WTC11 (cell line): ENCODE measurements at regions not wholly inside any gene's neighbourhood (a gene's known extent, or its start where the extent isn't known, plus 50 kb on each side); places are given as distances from the start of the nearest gene placed in this dataset.

Experiments
- AFF4 ChIP-seq: sonication (generic); formaldehyde crosslinking; IDR thresholded peaks from 2 replicates; pipeline ENCODE4 v1.8.1; 2023; ENCODE audit warnings: mild to moderate bottlenecking, missing genetic modification reagents, borderline replicate concordance
- ATF1 ChIP-seq: sonication (generic); formaldehyde crosslinking; IDR thresholded peaks from 2 replicates; pipeline ENCODE4 v1.8.1; 2023; ENCODE audit warnings: mild to moderate bottlenecking, moderate library complexity, missing genetic modification reagents
- CBFB ChIP-seq: sonication (generic); formaldehyde crosslinking; IDR thresholded peaks from 2 replicates; pipeline ENCODE4 v1.8.1; 2022; ENCODE audit warnings: mild to moderate bottlenecking, low read depth, missing genetic modification reagents
- ETV6 ChIP-seq: sonication (generic); formaldehyde crosslinking; IDR thresholded peaks from 2 replicates; pipeline ENCODE4 v1.8.1; 2022; ENCODE audit warnings: mild to moderate bottlenecking, missing genetic modification reagents
- FOXJ3 ChIP-seq: sonication (generic); formaldehyde crosslinking; IDR thresholded peaks from 2 replicates; pipeline ENCODE4 v1.9.0; 2021; ENCODE audit warnings: missing genetic modification reagents, mild to moderate bottlenecking, borderline replicate concordance
- HMGA2 ChIP-seq: fragments of 250-450 bp; sonication (Bioruptor Pico); IDR thresholded peaks from 2 replicates; pipeline ENCODE4 v1.4.0; 2021; ENCODE audit warnings: mild to moderate bottlenecking, moderate library complexity
- NR3C1 ChIP-seq: sonication (generic); formaldehyde crosslinking; conservative IDR thresholded peaks from 2 replicates; pipeline ENCODE4 v1.8.1; 2023; ENCODE audit warnings: low read depth, mild to moderate bottlenecking, missing genetic modification reagents
- SMAD4 ChIP-seq: sonication (generic); formaldehyde crosslinking; IDR thresholded peaks from 2 replicates; pipeline ENCODE4 v1.8.0; 2022; ENCODE audit warnings: mild to moderate bottlenecking, missing genetic modification reagents
- TP53 ChIP-seq: sonication (generic); formaldehyde crosslinking; IDR thresholded peaks from 2 replicates; pipeline ENCODE4 v1.8.1; 2023; ENCODE audit warnings: mild to moderate bottlenecking, missing genetic modification reagents
- ZNF416 ChIP-seq: fragments of 250-450 bp; sonication (Bioruptor Pico); IDR thresholded peaks from 2 replicates; pipeline ENCODE4 v1.9.0; 2021; ENCODE audit warnings: mild to moderate bottlenecking, inconsistent platforms
- TF ChIP-seq, protein P1 (sequence below): fragments of 200-600 bp; IDR thresholded peaks from 2 replicates; pipeline ENCODE4 v1.8.0; 2022; ENCODE audit warnings: antibody characterized with exemption
- TF ChIP-seq, protein P2 (sequence below): sonication (generic); formaldehyde crosslinking; conservative IDR thresholded peaks from 2 replicates; pipeline ENCODE4 v1.8.1; 2023; ENCODE audit warnings: mild to moderate bottlenecking, low read depth, missing genetic modification reagents, moderate library complexity

DNA sequence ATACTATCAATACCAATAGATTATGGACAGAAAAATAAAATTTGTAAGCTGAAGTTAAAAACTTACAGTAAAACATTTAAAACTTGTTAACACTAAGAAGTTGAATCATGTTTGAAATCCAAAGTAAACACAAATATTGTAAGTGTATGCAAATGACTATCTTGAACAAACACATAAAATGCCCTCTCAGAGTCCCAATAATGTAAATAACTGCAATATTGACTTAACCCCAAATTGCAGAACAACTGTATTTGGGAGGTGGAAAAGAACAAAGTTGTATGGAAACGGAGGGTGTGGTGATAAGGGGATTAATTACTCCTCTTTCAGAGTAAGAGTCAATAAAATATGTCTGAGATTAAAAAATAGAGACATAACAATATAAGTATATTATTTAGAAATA lies 140.0 kb upstream of the NOL4 start:
- TF ChIP-seq, protein P1, sequence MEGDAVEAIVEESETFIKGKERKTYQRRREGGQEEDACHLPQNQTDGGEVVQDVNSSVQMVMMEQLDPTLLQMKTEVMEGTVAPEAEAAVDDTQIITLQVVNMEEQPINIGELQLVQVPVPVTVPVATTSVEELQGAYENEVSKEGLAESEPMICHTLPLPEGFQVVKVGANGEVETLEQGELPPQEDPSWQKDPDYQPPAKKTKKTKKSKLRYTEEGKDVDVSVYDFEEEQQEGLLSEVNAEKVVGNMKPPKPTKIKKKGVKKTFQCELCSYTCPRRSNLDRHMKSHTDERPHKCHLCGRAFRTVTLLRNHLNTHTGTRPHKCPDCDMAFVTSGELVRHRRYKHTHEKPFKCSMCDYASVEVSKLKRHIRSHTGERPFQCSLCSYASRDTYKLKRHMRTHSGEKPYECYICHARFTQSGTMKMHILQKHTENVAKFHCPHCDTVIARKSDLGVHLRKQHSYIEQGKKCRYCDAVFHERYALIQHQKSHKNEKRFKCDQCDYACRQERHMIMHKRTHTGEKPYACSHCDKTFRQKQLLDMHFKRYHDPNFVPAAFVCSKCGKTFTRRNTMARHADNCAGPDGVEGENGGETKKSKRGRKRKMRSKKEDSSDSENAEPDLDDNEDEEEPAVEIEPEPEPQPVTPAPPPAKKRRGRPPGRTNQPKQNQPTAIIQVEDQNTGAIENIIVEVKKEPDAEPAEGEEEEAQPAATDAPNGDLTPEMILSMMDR, result no peak
- TF ChIP-seq AFF4 (CRISPR knock-in tag), result no peak
- TF ChIP-seq, protein P2, sequence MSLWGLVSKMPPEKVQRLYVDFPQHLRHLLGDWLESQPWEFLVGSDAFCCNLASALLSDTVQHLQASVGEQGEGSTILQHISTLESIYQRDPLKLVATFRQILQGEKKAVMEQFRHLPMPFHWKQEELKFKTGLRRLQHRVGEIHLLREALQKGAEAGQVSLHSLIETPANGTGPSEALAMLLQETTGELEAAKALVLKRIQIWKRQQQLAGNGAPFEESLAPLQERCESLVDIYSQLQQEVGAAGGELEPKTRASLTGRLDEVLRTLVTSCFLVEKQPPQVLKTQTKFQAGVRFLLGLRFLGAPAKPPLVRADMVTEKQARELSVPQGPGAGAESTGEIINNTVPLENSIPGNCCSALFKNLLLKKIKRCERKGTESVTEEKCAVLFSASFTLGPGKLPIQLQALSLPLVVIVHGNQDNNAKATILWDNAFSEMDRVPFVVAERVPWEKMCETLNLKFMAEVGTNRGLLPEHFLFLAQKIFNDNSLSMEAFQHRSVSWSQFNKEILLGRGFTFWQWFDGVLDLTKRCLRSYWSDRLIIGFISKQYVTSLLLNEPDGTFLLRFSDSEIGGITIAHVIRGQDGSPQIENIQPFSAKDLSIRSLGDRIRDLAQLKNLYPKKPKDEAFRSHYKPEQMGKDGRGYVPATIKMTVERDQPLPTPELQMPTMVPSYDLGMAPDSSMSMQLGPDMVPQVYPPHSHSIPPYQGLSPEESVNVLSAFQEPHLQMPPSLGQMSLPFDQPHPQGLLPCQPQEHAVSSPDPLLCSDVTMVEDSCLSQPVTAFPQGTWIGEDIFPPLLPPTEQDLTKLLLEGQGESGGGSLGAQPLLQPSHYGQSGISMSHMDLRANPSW, result no peak
- TF ChIP-seq TP53 (CRISPR knock-in tag), result no peak
- TF ChIP-seq NR3C1 (CRISPR knock-in tag), result no peak
- TF ChIP-seq ETV6 (CRISPR knock-in tag), result no peak
- TF ChIP-seq ZNF416 (CRISPR knock-in tag), result no peak
- no peak for TF ChIP-seq HMGA2
- no peak for TF ChIP-seq SMAD4 (CRISPR knock-in tag)
- no peak for TF ChIP-seq ATF1 (CRISPR knock-in tag)
- TF ChIP-seq FOXJ3, result no peak
- TF ChIP-seq CBFB, result no peak
